Activated CD4-positive, alpha-beta T cell treated with anti-CD3 and anti-CD28 coated beads, Interleukin-10, Interleukin-2, amounts not matched to agents 100 ng/mL and 50 ng/mL, durations not matched to agents 16 hours and 8 hours (primary cell): ENCODE measurements at regions not wholly inside any gene's neighbourhood (a gene's known extent, or its start where the extent isn't known, plus 50 kb on each side); places are given as distances from the start of the nearest gene placed in this dataset.

Source experiments
- DNase-seq: peaks from one replicate; pipeline ENCODE4 v3.0.0-alpha.2; 2020

DNA sequence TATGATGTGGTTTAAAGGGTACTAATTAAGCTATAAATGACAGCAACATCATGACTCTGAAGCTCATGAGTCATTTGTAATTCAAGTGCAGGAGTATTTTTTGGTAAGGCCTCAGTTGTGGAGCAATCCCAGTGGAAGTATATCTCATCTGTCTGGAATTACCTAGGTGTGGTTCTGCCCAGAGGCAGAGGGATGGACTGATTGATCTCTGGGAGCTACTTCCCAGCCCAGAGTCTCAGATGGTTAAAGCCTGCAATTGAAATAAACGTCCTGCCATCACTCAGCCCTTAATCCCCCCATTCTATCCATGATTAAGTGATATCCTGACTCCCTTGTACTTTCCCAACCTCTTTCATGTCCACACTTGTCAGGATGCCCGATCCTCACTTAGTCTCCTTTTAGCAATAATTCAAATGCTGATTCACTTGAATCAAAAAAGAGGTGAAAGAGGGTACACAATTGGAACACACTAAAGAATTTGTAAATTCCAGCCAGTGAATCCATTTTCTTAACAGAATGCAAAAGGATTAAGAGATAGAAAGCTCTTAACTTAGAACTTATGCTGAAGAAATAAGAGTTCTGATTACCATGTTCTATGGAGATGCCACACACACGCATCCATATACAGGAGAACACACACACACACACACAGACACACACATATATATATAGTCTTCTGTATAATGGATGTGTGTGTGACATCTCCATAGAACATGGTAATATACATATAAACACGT is 664.4 kb downstream of the NYAP2 start:
- no peak for DNase-seq

DNA sequence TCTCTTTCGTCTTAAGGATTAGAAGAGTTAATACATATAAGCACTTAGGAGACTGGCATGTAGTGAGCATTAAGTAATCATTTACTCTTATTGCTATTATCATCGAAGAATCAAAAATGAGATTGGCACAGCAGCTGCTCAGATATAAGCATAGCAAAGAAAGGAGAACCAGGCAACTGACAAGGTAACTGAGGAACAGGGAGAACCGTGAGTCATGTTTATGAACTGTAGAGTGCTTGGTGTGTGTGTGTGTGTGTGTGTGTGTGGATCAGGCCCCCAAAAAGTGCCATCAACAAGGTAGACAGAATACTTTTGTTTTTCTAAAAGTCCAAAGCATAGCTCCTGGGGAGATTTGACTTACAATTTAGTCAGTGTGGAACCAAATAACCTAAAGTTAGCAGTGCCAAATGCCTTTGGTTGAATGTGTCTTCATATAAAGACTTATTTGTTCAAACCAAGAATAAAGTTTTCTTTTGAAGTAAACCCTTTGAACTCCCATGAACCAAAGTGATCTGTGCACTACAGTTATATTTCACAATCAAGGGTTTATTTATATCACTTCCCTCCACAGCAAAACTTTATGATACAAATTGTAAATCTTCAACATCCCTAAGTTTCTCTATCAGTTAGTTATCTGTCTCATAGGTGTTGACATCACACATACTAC is 660.6 kb downstream of the NYAP2 start:
- no peak for DNase-seq

DNA sequence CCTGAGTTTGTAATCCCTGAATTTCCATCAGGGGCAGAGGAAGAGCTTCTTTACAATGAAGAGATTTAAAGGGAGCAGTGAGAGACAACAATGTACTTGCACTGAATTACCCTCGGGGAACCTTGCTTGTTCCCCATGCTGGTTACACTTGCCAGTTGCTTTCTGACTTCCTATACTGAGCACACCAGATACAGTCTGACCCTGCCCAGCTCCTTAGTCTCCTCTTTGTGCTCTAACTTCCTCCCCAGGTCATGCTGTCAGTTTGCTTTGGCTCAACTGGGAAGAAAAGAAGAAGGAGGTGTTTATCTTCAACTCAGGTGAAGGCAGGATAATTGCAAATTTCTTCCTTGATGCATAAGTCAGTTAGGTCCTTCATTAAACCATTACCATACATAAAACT is 658.4 kb downstream of the NYAP2 start:
- no peak for DNase-seq

DNA sequence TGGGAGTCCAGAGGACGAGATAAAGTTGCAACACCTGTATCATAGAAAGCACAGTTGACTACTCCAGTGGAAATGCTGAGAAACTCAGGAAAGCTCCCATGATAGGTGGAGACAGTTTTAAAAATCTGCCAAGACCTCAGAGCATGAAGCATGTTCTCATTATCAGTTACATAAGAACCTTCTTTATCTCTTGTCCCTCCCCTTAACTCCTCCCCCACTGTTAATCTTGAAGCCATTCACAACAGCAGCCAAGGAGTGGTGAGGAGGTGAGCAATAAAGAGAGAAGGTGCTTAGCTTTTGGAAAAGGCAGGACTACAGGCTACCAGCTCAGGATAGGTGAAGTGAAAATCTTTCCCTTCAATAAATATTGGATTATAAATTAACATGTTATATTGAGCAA is 657.9 kb downstream of the NYAP2 start:
- DNase-seq = no peak

DNA sequence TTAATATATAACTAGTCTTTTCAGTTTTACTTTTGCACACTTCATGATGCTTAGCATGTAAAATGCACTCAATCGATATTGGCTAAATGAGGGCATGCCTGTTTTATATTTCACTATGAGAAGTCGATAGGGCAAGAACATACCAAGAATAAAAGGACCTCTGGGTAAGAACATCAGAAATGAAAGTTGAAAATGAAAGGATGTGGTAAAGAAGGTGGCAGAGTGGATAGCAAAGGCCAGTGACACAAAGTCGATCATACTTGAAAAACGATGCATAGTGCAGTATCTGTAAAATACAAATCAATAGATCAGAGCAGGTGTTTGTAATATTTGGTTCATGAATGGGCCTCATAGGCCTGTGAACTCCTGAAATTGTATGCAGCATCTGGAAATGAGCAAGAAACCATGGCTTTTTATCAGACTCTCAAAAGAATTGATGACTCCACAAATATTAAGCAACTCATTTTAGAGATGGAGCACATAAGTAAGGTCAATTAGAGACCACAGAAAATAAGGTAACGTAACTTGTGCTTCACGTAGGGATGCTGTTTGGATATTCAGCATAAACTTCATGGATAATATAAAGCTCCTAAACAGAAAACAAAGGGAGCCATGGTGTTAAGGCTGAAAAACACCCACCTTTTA is 653.4 kb downstream of the NYAP2 start:
- DNase-seq = no peak

DNA sequence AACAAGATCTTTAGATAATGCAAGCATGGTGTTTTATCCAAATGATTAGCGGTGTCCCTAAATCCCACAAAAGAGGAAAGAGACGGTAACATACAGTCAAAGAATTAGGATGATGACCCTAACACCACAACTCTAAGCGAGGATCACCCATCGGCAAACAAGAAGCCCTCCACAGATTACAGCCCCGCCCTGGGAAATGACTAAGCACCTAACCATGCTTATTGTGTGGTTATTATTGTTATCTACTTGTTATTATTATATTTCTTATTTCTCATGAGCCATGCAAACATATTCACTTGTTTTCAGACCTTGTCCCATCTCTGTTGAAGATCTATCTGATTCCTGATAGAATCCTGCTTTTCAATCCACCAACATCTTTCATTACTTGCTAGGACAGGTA is 651.3 kb downstream of the NYAP2 start:
- no peak for DNase-seq

DNA sequence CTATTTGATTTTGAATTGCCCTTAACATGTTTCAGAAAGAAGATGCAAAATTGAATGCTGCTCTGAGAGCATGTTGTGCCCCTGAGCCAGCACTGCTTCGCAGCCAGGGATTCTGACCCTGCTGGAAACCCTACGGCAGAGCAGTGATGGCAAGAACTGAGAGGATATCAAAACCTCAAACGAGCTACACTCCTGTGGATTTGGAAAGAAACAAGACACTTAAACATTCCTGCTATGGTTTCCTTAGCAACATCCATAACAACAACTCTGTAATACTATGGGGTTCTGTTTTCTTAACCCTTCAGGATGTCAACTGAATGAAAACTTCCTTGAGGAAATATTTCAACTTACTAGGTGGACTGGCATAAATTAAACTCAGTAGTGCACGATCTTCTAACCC is 649.1 kb downstream of the NYAP2 start:
- no peak for DNase-seq

DNA sequence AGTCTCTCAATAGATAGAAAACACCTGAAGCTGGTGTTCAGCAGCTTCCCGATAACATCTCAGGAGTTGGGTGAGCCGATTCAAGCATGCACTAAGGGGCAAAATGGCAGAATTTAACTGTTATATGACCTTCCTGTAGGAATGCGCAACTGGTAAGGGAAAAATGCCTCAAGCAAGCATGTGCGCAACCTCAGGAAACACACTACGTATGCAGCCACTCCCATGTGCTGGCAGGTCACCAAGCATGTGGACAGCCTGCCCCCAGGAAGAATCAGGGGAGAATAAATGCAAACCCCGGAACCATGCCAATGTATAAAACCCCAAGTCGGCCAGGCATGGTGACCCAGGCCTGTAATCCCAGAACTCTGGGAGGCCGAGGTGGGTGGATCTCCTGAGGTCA is 645.6 kb downstream of the NYAP2 start:
- no peak for DNase-seq

DNA sequence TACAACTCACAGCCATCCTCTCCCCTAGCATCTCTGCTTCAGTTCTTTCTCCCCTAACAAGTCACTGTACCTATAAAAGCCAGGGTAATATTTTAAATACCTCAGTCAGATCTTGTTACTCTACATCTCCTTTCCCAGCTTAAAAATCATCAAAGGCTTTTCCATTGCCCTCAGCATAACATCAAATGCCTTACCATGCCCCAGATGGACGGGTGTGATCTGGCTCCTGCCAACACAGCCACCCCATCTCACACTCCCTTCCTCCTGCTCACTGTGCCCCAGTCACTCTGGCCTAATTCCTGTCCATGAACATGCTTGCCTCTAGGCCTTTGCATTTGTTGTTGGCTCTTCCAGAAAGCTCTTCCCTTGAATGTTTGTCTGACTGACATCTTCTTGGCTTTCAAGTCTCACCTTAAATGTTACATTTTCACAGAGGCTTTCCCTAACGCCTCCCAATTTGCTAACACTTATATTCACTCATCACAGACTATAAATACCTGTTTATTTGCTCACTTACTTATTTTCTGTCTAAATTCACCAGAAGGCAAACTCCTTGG is 640.9 kb downstream of the NYAP2 start:
- no peak for DNase-seq

DNA sequence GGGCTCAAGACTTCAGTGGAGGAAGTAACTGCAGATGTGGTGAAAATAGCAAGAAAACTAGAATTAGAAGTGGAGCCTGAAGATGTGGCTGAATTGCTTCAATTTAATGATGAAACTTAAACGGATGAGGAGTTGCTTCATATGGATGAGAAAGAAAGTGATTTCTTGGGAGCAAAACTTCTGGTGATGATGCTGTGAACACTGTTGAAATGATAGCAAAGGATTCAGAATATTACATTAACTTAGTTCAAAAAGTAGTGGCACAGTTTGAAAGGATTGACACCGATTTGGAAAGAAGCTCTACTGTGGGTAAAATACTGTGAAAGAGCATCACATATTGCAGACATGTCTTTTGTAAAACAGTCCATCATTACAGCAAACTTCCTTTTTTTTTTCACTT is 638.0 kb downstream of the NYAP2 start:
- no peak for DNase-seq

DNA sequence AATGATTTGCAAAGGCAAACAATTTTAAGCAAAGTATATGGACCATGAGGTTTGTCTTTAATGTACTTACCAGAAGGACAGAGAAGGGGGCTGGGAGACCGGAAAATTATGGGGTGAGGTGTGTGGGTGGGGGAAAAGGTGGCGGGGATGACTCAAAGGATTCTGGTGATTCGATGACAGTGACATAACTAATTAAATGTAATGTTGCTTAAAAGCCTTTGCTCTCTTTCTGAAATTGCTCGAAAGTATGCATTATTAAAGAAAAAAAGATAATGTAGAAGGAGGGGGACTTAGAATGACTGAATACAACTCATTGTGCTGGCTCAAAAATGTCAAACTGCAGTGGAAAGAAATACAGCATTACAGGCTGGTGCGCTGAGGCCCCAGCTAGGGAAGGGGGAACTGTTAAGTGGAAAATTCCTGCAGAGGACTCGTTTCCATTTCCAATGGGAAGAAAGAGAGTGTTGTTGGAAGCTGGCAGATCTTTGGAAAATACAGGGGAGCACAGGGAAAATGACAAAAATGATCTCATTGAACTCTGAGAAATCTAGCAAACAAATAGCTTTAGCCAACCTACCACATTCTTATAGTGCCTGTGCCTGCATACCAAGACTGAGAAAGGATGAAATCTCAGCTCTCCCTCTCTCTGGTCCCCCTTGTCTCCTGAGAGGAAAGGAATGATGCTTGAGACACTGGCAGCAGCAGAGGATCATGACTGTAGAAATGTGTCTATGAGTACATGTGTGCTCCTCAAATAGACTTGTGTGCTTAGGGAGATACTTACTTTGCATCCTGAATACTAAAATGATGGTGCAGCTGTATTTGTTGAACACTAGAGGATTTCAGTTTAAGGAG is 632.4 kb downstream of the NYAP2 start:
- peak; percentile 13 for DNase-seq

DNA sequence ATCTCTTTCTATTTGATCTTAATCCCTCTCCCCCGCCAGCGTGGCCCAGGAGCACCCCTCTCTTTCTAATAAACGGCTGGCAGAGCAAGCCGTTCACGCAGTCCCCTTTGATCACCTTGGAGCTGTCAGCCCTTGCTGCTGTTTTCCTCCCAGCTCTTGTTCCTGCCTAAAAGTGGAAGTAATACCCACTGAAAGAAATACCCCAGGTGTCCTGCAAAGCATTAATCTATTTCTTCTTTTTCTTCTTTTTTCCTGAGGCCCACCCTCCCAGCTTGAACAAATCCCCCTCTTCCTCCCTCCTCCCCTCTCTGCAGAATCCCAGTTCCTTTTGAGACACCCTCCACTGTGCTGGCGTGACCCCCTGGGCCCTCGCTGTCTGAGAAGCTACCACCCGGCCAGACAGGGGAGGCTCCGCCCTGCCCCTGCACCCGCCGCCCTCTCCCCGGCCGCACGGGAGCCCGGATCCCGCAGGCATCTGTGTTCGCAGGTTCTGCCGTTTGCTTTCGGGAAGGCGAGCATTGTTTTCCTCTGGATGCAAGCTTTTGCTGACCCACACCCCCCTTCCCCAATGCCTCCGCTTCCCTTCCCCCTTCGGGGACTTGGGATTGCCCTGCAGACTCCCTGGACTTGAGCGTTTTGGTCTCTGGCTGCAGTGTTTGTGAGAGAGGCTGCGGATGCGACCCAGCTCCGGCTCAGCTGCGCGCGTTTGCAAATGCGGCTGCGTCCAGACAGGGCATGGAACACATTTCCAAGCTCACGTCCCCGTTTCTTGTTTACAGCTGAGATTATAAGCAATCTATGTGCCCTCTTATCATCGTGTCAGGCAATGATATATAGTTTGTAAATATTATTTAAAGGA is 631.5 kb downstream of the NYAP2 start:
- peak; percentile 9 for DNase-seq

DNA sequence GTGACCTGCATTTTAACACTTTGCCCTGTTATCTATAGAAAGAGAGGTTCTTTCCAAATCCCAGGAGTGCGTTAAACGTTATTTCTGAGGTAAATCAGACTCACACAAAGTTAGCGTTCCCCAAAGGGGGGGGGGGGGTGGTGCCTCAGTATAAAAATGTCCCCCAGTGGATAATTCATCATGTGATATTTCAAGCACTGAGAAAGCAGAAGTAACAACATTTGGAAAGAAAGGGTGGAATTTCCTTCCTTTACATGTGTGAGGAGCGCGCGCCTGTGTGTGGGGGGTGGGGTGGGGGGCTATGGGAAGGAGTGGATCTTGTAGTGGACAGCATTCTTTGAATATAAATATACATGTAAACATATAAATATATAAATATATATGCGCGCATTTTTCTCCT is 630.9 kb downstream of the NYAP2 start:
- no peak for DNase-seq

DNA sequence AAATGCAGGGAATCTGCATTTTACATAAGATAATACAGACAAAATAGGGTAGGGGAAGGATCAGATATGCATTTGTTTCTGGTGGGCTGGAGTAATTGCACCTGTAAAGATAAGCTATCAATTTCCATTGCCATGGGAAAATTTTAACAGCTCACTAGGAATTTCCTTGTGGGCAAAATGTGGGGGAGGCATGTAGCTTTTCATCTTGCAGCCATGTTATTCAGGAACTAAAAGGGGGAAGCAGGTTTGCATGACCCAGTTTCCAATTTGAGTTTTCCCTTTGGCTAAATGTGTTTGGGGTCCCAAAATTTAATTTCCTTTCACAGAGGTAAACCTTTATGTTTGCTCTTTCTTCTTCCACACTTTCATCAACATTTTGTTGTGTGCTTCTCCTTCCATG is 624.4 kb downstream of the NYAP2 start:
- DNase-seq = no peak

DNA sequence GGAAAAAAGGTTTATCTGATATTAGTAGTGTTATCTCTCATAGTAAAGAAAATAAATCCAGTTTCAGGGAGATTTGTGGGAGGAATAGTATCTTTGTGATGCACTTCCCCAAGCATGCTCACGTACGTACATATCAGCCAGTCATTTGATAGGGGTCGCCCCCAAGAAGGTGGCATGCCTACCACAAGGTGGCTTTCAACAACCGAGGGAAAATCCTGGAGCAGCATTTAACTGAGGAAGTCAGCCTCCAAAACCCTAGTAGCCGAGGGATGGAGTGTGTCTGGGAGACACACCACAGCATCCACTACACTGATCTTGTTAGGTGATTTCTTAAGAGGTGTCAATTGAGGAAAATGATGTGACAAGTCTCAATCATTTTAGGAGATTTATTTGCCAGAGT is 623.9 kb downstream of the NYAP2 start:
- DNase-seq = no peak

DNA sequence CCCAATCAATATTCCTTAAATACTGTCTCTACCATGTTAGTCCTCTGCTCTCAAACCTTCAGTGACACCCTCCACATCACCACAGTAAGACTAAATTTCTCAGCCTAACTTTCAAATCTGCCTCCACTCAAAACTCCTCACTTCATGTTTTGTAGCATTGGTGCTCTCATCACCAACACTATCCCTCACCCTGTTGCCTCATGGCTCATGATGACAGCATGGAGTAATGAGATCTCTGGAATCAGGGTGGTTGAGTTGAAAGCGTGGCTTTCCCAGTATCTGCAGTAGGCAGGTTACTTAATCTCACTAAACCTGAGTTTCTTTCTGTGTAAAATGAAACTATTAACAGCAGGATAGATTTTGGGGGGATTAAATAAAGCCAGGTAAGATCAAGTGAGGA is 621.4 kb downstream of the NYAP2 start:
- no peak for DNase-seq

DNA sequence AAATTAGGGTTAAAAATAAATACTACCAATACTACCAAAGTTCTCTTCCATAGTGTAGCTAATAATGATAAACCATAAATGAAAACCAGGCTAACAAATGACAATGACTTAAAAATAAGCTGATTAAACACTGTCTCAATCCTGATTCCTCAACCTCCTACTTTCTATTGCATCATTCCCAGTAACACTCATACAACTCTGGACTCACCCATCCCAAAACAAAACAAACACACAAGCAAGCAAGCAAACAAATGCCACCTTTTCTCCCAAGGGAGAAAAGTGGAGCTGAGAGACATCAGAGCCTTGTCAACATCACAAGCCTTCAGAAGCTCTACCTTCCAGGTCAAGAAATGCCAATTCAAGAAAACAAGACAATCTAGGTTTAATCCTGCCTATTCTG is 620.7 kb downstream of the NYAP2 start:
- no peak for DNase-seq

DNA sequence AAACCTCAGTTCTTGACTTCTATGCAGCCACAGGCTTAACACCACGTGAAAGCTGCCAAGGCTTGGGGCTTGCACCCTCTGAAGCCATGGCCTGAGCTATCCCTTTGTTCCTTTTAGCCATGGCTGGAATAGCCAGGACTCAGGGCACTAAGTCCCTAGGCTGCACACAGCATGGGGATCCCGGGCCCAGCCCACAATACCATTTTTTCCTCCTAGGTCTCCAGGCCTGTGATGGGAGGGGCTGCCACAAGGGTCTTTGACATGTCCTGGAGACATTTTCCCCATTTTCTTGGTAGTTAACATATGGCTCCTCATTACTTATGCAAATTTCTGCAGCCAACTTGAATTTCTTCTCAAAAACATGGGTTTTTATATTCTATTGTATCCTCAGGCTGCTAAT is 619.1 kb downstream of the NYAP2 start:
- no peak for DNase-seq

DNA sequence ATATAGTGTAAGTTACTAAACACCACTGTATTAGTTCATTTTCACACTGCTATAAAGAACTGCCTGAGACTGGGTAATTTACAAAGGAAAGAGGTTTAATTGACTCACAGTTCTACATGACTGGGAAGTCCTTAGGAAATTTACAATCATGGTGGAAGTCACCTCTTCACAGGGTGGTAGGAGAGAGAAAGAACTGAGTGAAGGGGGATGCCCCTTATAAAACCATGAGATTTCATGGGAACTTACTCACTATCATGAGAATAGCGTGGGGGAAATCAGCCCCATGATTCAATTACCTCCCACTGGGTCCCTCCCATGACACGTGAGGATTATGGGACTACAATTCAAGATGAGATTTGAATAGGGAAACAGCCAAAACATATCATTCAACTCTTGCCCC is 618.0 kb downstream of the NYAP2 start:
- no peak for DNase-seq

DNA sequence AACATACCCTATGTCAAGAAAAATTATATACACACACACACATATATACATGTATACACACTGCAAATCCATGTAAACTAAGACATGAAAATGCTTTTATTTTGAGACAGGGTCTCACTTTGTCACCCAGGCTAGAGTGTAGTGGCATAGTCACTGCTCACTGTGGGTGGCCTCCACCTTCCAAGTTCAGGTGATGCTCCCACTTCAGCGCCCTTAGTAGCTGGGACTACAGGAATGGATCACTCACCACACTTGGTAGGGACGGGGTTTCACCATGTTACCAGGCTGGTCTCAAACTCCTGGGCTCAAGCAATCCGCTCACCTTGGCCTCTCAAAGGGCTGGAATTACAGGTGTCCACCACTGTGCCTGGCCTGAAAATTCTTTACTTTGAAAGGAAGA is 617.6 kb downstream of the NYAP2 start:
- no peak for DNase-seq

DNA sequence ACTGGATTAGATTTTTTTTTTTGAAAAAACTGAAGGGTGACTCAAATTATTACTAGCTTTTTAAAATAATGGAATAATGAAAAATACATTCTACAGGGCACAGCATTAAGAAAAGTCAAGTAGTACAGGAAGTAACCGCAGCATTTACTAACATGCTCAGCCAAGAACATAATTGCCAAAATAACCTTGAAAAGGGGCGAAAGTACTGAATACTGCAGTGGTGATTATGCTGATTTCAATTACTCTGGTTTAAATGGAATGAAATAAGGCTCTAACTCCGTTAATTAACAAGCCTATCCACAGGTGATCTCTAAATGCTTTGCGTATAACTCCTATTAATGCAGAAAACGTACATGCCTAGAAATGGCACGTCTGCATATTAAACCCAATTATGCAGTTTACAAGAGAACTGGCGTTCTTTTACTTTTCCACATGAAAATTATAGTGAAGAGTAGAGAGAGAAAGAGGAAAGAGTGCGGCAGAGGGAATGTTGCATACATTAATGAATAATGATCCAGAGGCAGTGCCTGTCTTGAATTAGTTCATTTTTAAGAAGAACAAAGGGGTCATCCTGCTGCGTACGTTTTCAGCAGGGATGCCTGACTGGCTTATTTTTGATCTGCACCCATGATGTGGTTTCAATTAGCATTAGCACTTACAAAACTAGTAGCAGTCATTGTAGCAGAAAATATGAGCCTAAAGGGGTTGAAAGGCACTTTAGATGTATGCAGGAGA is 612.4 kb downstream of the NYAP2 start:
- DNase-seq = no peak
